ENCODE measurements at regions not wholly inside any gene's neighbourhood (a gene's known extent, or its start where the extent isn't known, plus 50 kb on each side); places are given as distances from the start of the nearest gene placed in this dataset.

DNA sequence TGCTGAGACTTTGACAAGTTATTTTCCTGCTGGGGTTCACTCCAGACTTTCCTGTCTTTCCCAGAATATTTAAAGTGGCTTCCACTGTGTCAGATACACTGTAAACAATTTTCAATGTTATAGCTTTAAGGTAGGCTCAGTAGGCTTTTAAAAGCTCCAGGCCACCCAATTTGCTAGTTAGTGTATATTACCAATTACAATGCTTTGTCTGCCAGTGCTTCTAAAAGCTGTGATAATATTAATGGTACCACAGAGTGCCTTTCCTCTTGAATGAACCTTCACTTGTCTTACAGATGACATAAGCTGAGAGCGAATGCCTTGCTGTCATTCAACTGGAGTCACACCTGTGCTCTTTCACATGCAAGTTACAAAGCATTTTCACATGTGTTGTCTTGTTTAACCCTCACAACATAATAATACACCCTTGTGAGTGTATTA lies 239.7 kb upstream of the HTR2A start:
- Histone ChIP-seq H3K27me3 (ENCODE audit: control insufficient read depth in 2 of 2, insufficient read depth in 2 of 2, low read length in 2 of 2) (no peaks in the 10 kb centered on the region), H3K4me3 (ENCODE audit: low read length in 2 of 2) (no peak overlapping the region), H3K36me3 (ENCODE audit: control insufficient read depth in 2 of 2, insufficient read depth in 2 of 2, low read length in 2 of 2) (no peaks in the 10 kb centered on the region), H3K27ac (ENCODE audit: low read depth in 2 of 2, low read length in 2 of 2) (no peak overlapping the region), H3K9ac (ENCODE audit: low read depth in 1 of 2, low read length in 2 of 2) (no peak overlapping the region), H3K4me1 (ENCODE audit: control insufficient read depth in 2 of 2, insufficient read depth in 2 of 2, low read length in 2 of 2) (no peaks in the 10 kb centered on the region), H3K9me3 (ENCODE audit: control insufficient read depth in 2 of 2, low read length in 2 of 2) (no peaks in the 10 kb centered on the region)

DNA sequence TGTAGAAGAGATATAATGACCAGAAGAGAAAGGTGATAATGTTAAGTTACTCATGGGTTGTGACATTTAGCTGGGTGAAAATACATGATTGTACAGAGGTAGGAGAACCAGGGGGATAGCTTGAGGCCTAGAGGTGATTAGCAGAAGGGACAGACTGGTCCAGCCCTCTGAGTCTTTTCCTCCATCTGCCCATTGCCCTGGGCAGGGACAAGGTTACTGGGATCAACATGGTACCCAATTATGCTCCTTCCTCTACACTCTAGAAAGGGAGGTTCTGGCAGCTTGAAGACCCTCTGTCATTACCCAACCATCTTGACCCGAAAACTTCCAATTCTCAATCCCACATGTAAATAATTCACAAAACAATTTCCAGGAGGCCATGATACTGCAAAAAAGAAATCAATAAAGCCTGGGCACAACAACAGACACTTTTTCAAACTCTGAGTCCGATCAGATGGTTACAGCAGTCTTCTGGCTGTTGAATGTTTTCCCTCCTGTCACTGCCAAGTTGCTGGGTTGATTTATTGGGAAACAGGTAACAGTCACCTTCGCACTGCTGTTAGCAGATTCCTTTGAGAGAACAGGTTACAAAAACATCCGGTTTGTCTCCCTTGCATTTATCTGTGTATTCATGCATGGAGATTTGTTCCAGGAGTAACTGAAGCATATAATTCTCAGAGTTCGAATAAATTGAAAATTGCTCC lies 239.1 kb upstream of the HTR2A start:
- no peak overlapping the region for H3K4me3 ChIP-seq (ENCODE audit: low read length in 2 of 2)
- H3K27me3 ChIP-seq (ENCODE audit: control insufficient read depth in 2 of 2, insufficient read depth in 2 of 2, low read length in 2 of 2), result no peaks in the 10 kb centered on the region
- H3K4me1 ChIP-seq (ENCODE audit: control insufficient read depth in 2 of 2, insufficient read depth in 2 of 2, low read length in 2 of 2), result no peaks in the 10 kb centered on the region
- H3K27ac ChIP-seq (ENCODE audit: low read depth in 2 of 2, low read length in 2 of 2), result no peak overlapping the region
- no peaks in the 10 kb centered on the region for H3K36me3 ChIP-seq (ENCODE audit: control insufficient read depth in 2 of 2, insufficient read depth in 2 of 2, low read length in 2 of 2)
- H3K9ac ChIP-seq (ENCODE audit: low read depth in 1 of 2, low read length in 2 of 2), result no peak overlapping the region
- H3K9me3 ChIP-seq (ENCODE audit: control insufficient read depth in 2 of 2, low read length in 2 of 2), result no peaks in the 10 kb centered on the region

DNA sequence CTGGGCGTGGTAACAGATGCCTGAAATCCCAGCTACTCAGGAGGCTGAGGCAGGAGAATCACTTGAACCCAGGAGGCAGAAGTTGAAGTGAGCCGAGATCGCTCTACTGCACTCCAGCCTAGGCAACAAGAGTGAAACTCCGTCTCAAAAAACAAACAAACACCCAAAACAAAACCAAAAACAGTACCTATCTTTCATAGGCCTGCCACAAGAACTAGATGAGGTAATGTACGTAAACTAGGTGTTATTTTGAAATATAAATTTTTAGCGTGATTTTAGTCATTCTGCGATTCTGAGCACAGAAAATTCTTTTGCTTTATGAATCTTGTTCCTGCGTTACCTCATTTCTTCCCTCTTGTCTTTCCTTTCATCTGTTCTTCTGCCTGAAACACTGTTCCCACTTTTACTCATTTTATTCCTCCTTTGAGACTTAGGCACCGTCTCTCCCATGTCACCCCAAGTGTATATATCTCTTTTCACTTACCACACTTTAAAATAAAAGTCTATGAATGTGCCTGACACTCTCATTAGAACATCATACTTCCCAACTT lies 238.2 kb upstream of the HTR2A start:
- H3K27ac ChIP-seq (ENCODE audit: low read depth in 2 of 2, low read length in 2 of 2), result no peak overlapping the region
- H3K9ac ChIP-seq (ENCODE audit: low read depth in 1 of 2, low read length in 2 of 2), result no peak overlapping the region
- no peaks in the 10 kb centered on the region for H3K9me3 ChIP-seq (ENCODE audit: control insufficient read depth in 2 of 2, low read length in 2 of 2)
- H3K4me1 ChIP-seq (ENCODE audit: control insufficient read depth in 2 of 2, insufficient read depth in 2 of 2, low read length in 2 of 2), result no peaks in the 10 kb centered on the region
- no peaks in the 10 kb centered on the region for H3K36me3 ChIP-seq (ENCODE audit: control insufficient read depth in 2 of 2, insufficient read depth in 2 of 2, low read length in 2 of 2)
- no peaks in the 10 kb centered on the region for H3K27me3 ChIP-seq (ENCODE audit: control insufficient read depth in 2 of 2, insufficient read depth in 2 of 2, low read length in 2 of 2)
- H3K4me3 ChIP-seq (ENCODE audit: low read length in 2 of 2), result no peak overlapping the region

DNA sequence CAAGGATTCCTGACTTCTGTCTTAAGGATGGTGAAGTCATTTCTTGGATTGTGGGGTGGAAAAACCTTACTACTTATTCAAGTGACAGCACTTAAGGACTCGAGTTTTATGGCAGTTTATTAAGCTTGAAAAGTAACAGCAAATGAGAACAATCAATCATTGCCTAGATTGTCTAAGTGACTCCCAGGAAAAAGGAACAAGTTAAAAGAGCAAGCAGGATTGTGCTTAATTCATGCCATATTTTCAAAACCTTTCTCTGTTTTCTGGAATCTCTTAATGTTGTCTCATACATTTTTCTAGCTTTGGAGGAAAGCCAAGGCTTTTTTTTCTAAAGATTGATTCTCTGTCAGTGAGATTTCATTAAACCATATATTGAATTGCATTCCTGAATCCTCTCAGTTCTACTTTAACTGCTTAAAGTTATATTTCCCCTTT lies 236.2 kb upstream of the HTR2A start:
- H3K9ac ChIP-seq (ENCODE audit: low read depth in 1 of 2, low read length in 2 of 2), result no peak overlapping the region
- H3K9me3 ChIP-seq (ENCODE audit: control insufficient read depth in 2 of 2, low read length in 2 of 2), result no peaks in the 10 kb centered on the region
- H3K27me3 ChIP-seq (ENCODE audit: control insufficient read depth in 2 of 2, insufficient read depth in 2 of 2, low read length in 2 of 2), result no peaks in the 10 kb centered on the region
- H3K4me1 ChIP-seq (ENCODE audit: control insufficient read depth in 2 of 2, insufficient read depth in 2 of 2, low read length in 2 of 2), result no peaks in the 10 kb centered on the region
- no peak overlapping the region for H3K4me3 ChIP-seq (ENCODE audit: low read length in 2 of 2)
- no peak overlapping the region for H3K27ac ChIP-seq (ENCODE audit: low read depth in 2 of 2, low read length in 2 of 2)
- no peaks in the 10 kb centered on the region for H3K36me3 ChIP-seq (ENCODE audit: control insufficient read depth in 2 of 2, insufficient read depth in 2 of 2, low read length in 2 of 2)

DNA sequence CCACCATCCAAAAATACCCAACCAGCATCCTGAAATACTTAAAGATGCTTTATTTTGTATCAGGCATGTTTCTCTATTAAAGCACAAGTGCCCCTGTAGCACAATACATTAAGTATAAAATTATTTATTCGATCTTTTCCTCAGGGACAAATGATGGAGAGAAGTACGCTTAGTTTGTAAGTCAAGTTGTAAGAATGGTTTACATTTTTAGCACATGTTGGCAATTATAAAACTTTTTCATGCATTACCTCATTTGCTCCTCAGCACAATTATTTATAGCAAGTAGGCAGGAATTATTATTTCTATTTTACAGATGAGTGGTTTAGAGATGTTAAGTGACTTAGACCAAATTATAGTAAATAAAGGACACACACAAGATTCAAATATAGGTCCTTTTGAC lies 232.6 kb upstream of the HTR2A start:
- Histone ChIP-seq H3K4me3 (ENCODE audit: low read length in 2 of 2) (no peak overlapping the region), H3K9ac (ENCODE audit: low read depth in 1 of 2, low read length in 2 of 2) (no peak overlapping the region), H3K27me3 (ENCODE audit: control insufficient read depth in 2 of 2, insufficient read depth in 2 of 2, low read length in 2 of 2) (no peaks in the 10 kb centered on the region), H3K9me3 (ENCODE audit: control insufficient read depth in 2 of 2, low read length in 2 of 2) (no peaks in the 10 kb centered on the region), H3K4me1 (ENCODE audit: control insufficient read depth in 2 of 2, insufficient read depth in 2 of 2, low read length in 2 of 2) (no peaks in the 10 kb centered on the region), H3K27ac (ENCODE audit: low read depth in 2 of 2, low read length in 2 of 2) (no peak overlapping the region), H3K36me3 (ENCODE audit: control insufficient read depth in 2 of 2, insufficient read depth in 2 of 2, low read length in 2 of 2) (no peaks in the 10 kb centered on the region)

DNA sequence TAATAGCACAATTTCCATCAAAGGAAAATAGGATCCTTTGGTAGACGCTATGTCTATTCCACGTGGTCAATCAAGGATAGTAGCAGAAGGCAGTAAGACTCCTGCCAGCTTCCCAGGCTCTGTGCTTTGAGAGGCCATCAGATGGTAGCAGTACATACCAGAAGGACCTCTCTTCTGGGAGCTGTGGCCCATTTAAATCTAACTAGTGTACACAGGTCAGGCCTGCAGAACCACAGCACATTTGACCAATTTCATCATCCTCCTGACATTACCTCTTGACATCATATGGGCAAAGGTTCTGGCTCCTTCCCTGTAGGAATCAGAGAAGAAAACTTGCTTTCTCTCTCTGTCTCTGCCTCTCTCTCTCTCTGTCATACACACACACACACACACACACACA lies 229.6 kb upstream of the HTR2A start:
- Histone ChIP-seq H3K4me1 (ENCODE audit: control insufficient read depth in 2 of 2, insufficient read depth in 2 of 2, low read length in 2 of 2) (no peaks in the 10 kb centered on the region), H3K9me3 (ENCODE audit: control insufficient read depth in 2 of 2, low read length in 2 of 2) (no peaks in the 10 kb centered on the region), H3K27ac (ENCODE audit: low read depth in 2 of 2, low read length in 2 of 2) (no peak overlapping the region), H3K27me3 (ENCODE audit: control insufficient read depth in 2 of 2, insufficient read depth in 2 of 2, low read length in 2 of 2) (no peaks in the 10 kb centered on the region), H3K36me3 (ENCODE audit: control insufficient read depth in 2 of 2, insufficient read depth in 2 of 2, low read length in 2 of 2) (no peaks in the 10 kb centered on the region), H3K4me3 (ENCODE audit: low read length in 2 of 2) (no peak overlapping the region), H3K9ac (ENCODE audit: low read depth in 1 of 2, low read length in 2 of 2) (no peak overlapping the region)

DNA sequence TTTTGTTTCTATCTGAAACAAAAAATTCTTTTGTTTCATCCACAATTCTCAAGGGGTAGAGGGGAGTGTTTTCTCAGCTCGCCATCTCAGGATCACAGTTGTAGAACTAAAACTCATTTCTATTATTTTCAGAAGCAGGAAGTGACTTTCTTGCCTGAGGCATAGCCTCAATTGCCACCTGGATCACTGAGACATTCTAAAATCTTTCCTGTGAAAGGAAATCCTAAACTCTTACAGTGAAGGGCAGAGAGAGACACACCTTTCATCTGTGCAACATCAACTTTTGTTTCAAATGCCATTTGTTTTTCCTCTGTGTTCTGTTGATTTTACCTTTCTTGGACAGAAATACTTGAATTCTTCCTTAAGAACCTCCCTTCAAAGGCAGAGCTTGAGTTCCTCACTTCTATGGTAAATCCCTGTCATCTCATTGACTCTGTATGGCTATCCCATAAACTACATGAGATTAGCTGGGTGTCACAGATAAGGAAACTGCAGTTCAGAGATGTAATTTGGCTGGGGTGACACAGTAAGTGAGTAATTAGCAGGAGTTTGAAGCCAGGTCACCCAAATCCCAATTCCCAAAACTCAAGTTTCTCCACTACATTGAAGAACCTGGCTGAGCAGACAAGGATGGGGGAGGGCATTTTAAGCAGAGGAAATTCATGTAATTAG lies 224.4 kb upstream of the HTR2A start:
- no peak overlapping the region for H3K9ac ChIP-seq (ENCODE audit: low read depth in 1 of 2, low read length in 2 of 2)
- no peaks in the 10 kb centered on the region for H3K27me3 ChIP-seq (ENCODE audit: control insufficient read depth in 2 of 2, insufficient read depth in 2 of 2, low read length in 2 of 2)
- H3K4me1 ChIP-seq (ENCODE audit: control insufficient read depth in 2 of 2, insufficient read depth in 2 of 2, low read length in 2 of 2), result no peaks in the 10 kb centered on the region
- no peaks in the 10 kb centered on the region for H3K36me3 ChIP-seq (ENCODE audit: control insufficient read depth in 2 of 2, insufficient read depth in 2 of 2, low read length in 2 of 2)
- no peak overlapping the region for H3K4me3 ChIP-seq (ENCODE audit: low read length in 2 of 2)
- H3K27ac ChIP-seq (ENCODE audit: low read depth in 2 of 2, low read length in 2 of 2), result no peak overlapping the region
- H3K9me3 ChIP-seq (ENCODE audit: control insufficient read depth in 2 of 2, low read length in 2 of 2), result no peaks in the 10 kb centered on the region

DNA sequence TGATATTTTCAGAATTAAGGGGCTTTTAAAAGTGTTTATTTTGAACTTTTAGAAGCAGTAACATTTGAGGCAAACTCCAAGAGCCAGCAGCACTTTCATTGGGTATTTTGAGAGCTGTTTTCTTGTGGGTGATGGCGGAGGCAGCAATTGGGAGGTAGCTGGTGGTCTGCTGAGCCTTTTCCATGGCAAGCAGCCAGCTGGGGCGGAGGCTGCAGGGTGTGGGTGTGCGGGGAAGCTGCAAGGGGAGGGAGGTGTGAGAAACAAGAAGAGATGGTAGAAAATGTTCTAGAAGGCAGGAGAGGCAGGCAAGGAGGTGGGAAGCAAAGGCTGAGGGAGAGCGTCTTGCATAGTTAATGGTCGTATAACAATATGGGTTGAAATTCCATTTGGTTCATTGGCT lies 223.4 kb upstream of the HTR2A start:
- no peaks in the 10 kb centered on the region for H3K4me1 ChIP-seq (ENCODE audit: control insufficient read depth in 2 of 2, insufficient read depth in 2 of 2, low read length in 2 of 2)
- no peaks in the 10 kb centered on the region for H3K9me3 ChIP-seq (ENCODE audit: control insufficient read depth in 2 of 2, low read length in 2 of 2)
- no peak overlapping the region for H3K27ac ChIP-seq (ENCODE audit: low read depth in 2 of 2, low read length in 2 of 2)
- no peak overlapping the region for H3K9ac ChIP-seq (ENCODE audit: low read depth in 1 of 2, low read length in 2 of 2)
- no peaks in the 10 kb centered on the region for H3K27me3 ChIP-seq (ENCODE audit: control insufficient read depth in 2 of 2, insufficient read depth in 2 of 2, low read length in 2 of 2)
- no peaks in the 10 kb centered on the region for H3K36me3 ChIP-seq (ENCODE audit: control insufficient read depth in 2 of 2, insufficient read depth in 2 of 2, low read length in 2 of 2)
- no peak overlapping the region for H3K4me3 ChIP-seq (ENCODE audit: low read length in 2 of 2)

DNA sequence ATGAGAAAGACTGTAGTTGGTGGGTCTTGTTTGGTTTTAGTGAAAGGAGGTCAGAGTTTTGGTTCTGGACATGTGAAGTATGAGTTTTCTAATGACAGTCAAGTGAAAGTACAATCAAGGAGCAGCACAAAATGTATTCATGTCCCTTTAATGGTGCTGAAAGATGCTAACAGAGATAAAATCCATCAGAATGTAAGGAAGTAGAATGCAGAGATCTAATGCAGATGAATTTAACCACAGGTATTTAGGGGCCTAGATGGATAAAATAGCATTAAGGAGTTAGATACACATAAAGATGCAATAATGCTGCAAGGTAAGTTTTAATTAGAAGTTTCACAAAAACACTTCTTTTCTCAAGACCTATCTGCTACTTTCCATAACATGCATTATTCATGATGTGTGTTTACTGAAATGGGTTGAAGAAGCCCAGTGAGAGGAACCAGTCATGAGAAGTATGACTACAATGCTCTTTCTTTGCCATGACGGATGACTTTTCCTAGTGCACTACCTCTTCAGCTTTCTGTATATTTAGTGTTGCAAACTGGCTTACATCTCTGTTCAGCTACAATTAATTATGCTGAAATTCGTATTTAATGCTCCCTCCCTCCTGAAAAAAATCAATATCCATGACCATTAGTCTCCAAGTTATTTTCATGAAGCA lies 222.9 kb upstream of the HTR2A start:
- Histone ChIP-seq H3K27me3 (ENCODE audit: control insufficient read depth in 2 of 2, insufficient read depth in 2 of 2, low read length in 2 of 2) (no peaks in the 10 kb centered on the region), H3K4me3 (ENCODE audit: low read length in 2 of 2) (no peak overlapping the region), H3K36me3 (ENCODE audit: control insufficient read depth in 2 of 2, insufficient read depth in 2 of 2, low read length in 2 of 2) (no peaks in the 10 kb centered on the region), H3K27ac (ENCODE audit: low read depth in 2 of 2, low read length in 2 of 2) (no peak overlapping the region), H3K9me3 (ENCODE audit: control insufficient read depth in 2 of 2, low read length in 2 of 2) (no peaks in the 10 kb centered on the region), H3K4me1 (ENCODE audit: control insufficient read depth in 2 of 2, insufficient read depth in 2 of 2, low read length in 2 of 2) (no peaks in the 10 kb centered on the region), H3K9ac (ENCODE audit: low read depth in 1 of 2, low read length in 2 of 2) (no peak overlapping the region)

DNA sequence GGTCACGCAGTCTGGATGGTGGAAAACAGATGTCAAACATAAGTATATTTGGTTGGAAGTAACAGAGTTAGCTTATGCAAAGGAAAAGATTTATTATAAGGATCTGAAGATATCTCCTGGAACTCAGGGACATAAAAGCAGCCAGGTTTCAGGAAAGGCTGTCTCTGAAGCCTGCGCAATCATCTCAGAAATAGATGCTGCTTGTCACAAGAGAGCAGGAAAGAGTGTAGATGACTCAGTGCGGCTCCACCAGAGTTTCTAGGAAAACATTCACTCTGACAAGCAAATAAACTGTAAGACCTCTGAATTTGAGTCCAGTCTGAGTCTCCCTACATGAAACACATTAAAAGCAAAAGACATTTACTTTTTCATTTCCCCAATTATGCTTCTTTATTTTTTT lies 220.4 kb upstream of the HTR2A start:
- Histone ChIP-seq H3K4me3 (ENCODE audit: low read length in 2 of 2) (no peak overlapping the region), H3K36me3 (ENCODE audit: control insufficient read depth in 2 of 2, insufficient read depth in 2 of 2, low read length in 2 of 2) (no peaks in the 10 kb centered on the region), H3K27ac (ENCODE audit: low read depth in 2 of 2, low read length in 2 of 2) (no peak overlapping the region), H3K4me1 (ENCODE audit: control insufficient read depth in 2 of 2, insufficient read depth in 2 of 2, low read length in 2 of 2) (no peaks in the 10 kb centered on the region), H3K9ac (ENCODE audit: low read depth in 1 of 2, low read length in 2 of 2) (no peak overlapping the region), H3K9me3 (ENCODE audit: control insufficient read depth in 2 of 2, low read length in 2 of 2) (no peaks in the 10 kb centered on the region), H3K27me3 (ENCODE audit: control insufficient read depth in 2 of 2, insufficient read depth in 2 of 2, low read length in 2 of 2) (no peaks in the 10 kb centered on the region)
